A673 (cell line): ENCODE measurements at regions not wholly inside any gene's neighbourhood (a gene's known extent, or its start where the extent isn't known, plus 50 kb on each side); places are given as distances from the start of the nearest gene placed in this dataset.

Source experiments
- EZH2 ChIP-seq: fragments of 200-600 bp; sonication (generic); IDR thresholded peaks from 2 replicates; pipeline ENCODE4 v1.6.1; 2017; ENCODE audit warnings: borderline replicate concordance, low read depth, mild to moderate bottlenecking, mixed read lengths, antibody characterized with exemption, low read length; ENCODE audit not compliant: poor library complexity, severe bottlenecking
- TF ChIP-seq, protein P1 (sequence below): fragments of 300-800, 200-600 bp; sonication (generic); conservative IDR thresholded peaks from 2 replicates; pipeline ENCODE4 v1.5.1; 2017; ENCODE audit warnings: low read depth, mild to moderate bottlenecking, antibody characterized with exemption, low read length, moderate library complexity, mixed read lengths

DNA sequence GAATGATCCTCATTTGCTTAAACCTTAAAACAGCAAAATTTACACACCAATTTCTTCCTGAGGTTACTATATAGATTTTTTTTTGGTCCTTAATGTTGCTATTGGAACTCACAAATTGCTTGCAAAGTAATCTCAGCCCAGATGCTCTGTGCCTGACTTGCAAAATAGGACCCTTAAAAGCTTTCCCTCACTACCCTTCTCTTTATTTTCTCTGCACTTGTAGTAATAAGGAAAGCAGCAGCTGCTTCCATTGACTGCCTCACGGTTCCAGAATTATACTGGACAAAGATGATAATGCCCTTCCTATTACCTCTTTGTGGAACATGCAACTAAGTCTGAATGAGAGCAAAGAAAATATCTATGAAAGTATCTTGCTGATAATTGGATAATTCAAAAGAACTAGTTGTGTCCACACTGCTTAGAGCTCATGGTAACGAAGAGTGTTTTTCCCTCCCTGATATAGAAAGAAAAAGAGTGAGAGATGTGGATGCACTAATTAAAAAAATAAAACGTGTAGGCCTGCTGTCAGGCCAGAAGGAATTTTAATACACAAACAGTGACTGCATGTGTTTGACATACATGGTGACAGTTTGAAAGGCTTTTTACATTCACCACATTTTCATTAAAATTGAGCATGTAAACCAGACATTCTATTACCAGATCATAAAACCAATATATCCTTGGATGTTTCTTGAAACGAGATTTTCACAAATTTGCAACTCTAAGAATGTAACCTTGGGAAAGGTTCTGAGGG lies 783.1 kb downstream of the GBE1 start:
- TF ChIP-seq, protein P1, sequence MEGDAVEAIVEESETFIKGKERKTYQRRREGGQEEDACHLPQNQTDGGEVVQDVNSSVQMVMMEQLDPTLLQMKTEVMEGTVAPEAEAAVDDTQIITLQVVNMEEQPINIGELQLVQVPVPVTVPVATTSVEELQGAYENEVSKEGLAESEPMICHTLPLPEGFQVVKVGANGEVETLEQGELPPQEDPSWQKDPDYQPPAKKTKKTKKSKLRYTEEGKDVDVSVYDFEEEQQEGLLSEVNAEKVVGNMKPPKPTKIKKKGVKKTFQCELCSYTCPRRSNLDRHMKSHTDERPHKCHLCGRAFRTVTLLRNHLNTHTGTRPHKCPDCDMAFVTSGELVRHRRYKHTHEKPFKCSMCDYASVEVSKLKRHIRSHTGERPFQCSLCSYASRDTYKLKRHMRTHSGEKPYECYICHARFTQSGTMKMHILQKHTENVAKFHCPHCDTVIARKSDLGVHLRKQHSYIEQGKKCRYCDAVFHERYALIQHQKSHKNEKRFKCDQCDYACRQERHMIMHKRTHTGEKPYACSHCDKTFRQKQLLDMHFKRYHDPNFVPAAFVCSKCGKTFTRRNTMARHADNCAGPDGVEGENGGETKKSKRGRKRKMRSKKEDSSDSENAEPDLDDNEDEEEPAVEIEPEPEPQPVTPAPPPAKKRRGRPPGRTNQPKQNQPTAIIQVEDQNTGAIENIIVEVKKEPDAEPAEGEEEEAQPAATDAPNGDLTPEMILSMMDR: no peak
- TF ChIP-seq EZH2: no peak
